H9 (cell line): ENCODE measurements at regions not wholly inside any gene's neighbourhood (a gene's known extent, or its start where the extent isn't known, plus 50 kb on each side); places are given as distances from the start of the nearest gene placed in this dataset.

Experiments
- DNase-seq: peaks from one replicate; pipeline ENCODE4 v3.0.0-alpha.2; 2017
- H2AFZ ChIP-seq: one replicate; pipeline ENCODE4 v1.6.1; 2013; ENCODE audit warnings: mild to moderate bottlenecking, low read length, control low read depth, moderate library complexity
- H2AK5ac ChIP-seq: 2 replicates; pipeline ENCODE4 v1.6.1; 2013; ENCODE audit warnings: low read length, control low read depth, mixed read lengths; ENCODE audit not compliant: insufficient read length
- H2BK120ac ChIP-seq: one replicate; pipeline ENCODE4 v1.6.1; 2013; ENCODE audit warnings: low read depth, mild to moderate bottlenecking, low read length, control low read depth, inconsistent platforms; ENCODE audit not compliant: poor library complexity, severe bottlenecking
- H2BK12ac ChIP-seq: 2 replicates; pipeline ENCODE4 v1.6.1; 2013; ENCODE audit warnings: low read length, control low read depth, mixed read lengths, low read depth; ENCODE audit not compliant: insufficient read length
- H2BK15ac ChIP-seq: 2 replicates; pipeline ENCODE4 v1.6.1; 2013; ENCODE audit warnings: low read depth, low read length, control low read depth
- H2BK20ac ChIP-seq: one replicate; pipeline ENCODE4 v1.6.1; 2013; ENCODE audit warnings: low read depth, mild to moderate bottlenecking, low read length, control low read depth, inconsistent platforms; ENCODE audit not compliant: poor library complexity, severe bottlenecking
- H2BK5ac ChIP-seq: 2 replicates; pipeline ENCODE4 v1.6.1; 2013; ENCODE audit warnings: low read length, control low read depth, mixed read lengths; ENCODE audit not compliant: insufficient read length
- H3K14ac ChIP-seq: 2 replicates; pipeline ENCODE4 v1.6.1; 2013; ENCODE audit warnings: low read length, control low read depth; ENCODE audit not compliant: insufficient read depth
- H3K18ac ChIP-seq: 2 replicates; pipeline ENCODE4 v1.6.1; 2013; ENCODE audit warnings: low read depth, mild to moderate bottlenecking, mixed read lengths, low read length, control low read depth; ENCODE audit not compliant: insufficient read length
- H3K23ac ChIP-seq: 2 replicates; pipeline ENCODE4 v1.6.1; 2013; ENCODE audit warnings: low read length, control low read depth, mixed read lengths, low read depth; ENCODE audit not compliant: insufficient read length
- H3K23me2 ChIP-seq: 2 replicates; pipeline ENCODE4 v1.6.1; 2013; ENCODE audit warnings: low read depth, mild to moderate bottlenecking, mixed read lengths, low read length, control low read depth; ENCODE audit not compliant: insufficient read length, poor library complexity, severe bottlenecking
- H3K27ac ChIP-seq: 2 replicates; pipeline ENCODE4 v1.5.1; 2013; ENCODE audit warnings: low read length, control low read depth, mixed read lengths, low read depth; ENCODE audit not compliant: insufficient read length
- H3K27me3 ChIP-seq: 2 replicates; pipeline ENCODE4 v1.6.1; 2013; ENCODE audit warnings: low read length, control low read depth, inconsistent platforms; ENCODE audit not compliant: insufficient read depth
- H3K4ac ChIP-seq: 2 replicates; pipeline ENCODE4 v1.6.1; 2013; ENCODE audit warnings: low read depth, mild to moderate bottlenecking, control low read depth, inconsistent platforms, low read length, moderate library complexity
- H3K4me1 ChIP-seq: 2 replicates; pipeline ENCODE4 v1.6.1; 2013; ENCODE audit warnings: low read length, control low read depth, inconsistent platforms; ENCODE audit not compliant: insufficient read depth
- H3K4me2 ChIP-seq: 2 replicates; pipeline ENCODE4 v1.6.1; 2013; ENCODE audit warnings: low read length, control low read depth, mixed read lengths; ENCODE audit not compliant: insufficient read length, insufficient read depth
- H3K56ac ChIP-seq: 2 replicates; pipeline ENCODE4 v1.6.1; 2013; ENCODE audit warnings: low read depth, mild to moderate bottlenecking, mixed read lengths, low read length, control low read depth; ENCODE audit not compliant: insufficient read length
- H3K79me1 ChIP-seq: 2 replicates; pipeline ENCODE4 v1.6.1; 2013; ENCODE audit warnings: low read depth, mild to moderate bottlenecking, moderate library complexity, low read length, control low read depth, inconsistent platforms; ENCODE audit not compliant: insufficient read depth, poor library complexity, severe bottlenecking
- H3K79me2 ChIP-seq: 2 replicates; pipeline ENCODE4 v1.6.1; 2013; ENCODE audit warnings: low read length, control low read depth, inconsistent platforms; ENCODE audit not compliant: insufficient read depth
- H3K9ac ChIP-seq: 2 replicates; pipeline ENCODE4 v1.6.1; 2013; ENCODE audit warnings: low read length, control low read depth, mixed read lengths; ENCODE audit not compliant: insufficient read length; ENCODE audit errors: extremely low read depth
- H3K9me3 ChIP-seq: one replicate; pipeline ENCODE4 v1.6.1; 2013; ENCODE audit warnings: low read depth, low read length, inconsistent platforms; ENCODE audit not compliant: control insufficient read depth
- H3T11ph ChIP-seq: one replicate; pipeline ENCODE4 v1.6.1; 2013; ENCODE audit warnings: mild to moderate bottlenecking, low read length, control low read depth, inconsistent platforms
- H4K20me1 ChIP-seq: one replicate; pipeline ENCODE4 v1.6.1; 2013; ENCODE audit not compliant: control insufficient read depth, insufficient read length, insufficient read depth
- H4K5ac ChIP-seq: 2 replicates; pipeline ENCODE4 v1.6.1; 2013; ENCODE audit warnings: low read depth, mild to moderate bottlenecking, mixed read lengths, low read length, control low read depth; ENCODE audit not compliant: insufficient read length
- H4K8ac ChIP-seq: replicated peaks from 2 replicates; pipeline ENCODE4 v1.6.1; 2013; ENCODE audit warnings: low read length, control low read depth, mixed read lengths, low read depth; ENCODE audit not compliant: insufficient read length
- H4K91ac ChIP-seq: 2 replicates; pipeline ENCODE4 v1.6.1; 2013; ENCODE audit warnings: low read depth, mild to moderate bottlenecking, moderate library complexity, mixed read lengths, low read length, control low read depth; ENCODE audit not compliant: insufficient read length
- H3K27ac Mint-ChIP-seq, 3 experiments: 2 replicates in 2 of 3; 3 replicates in 1 of 3; pipeline ENCODE4 v1.8.0; 2020 to 2021; ENCODE audit warnings: mixed read lengths in 3 of 3, mild to moderate bottlenecking in 1 of 3, moderate library complexity in 1 of 3
- H3K27me3 Mint-ChIP-seq: 2 replicates; pipeline ENCODE4 v1.8.0; 2021; ENCODE audit warnings: low read depth, mild to moderate bottlenecking, moderate library complexity, mixed read lengths
- H3K36me3 Mint-ChIP-seq, 3 experiments: 2 replicates in 2 of 3; 3 replicates in 1 of 3; pipeline ENCODE4 v1.8.0; 2020 to 2021; ENCODE audit warnings: low read depth in 3 of 3, mixed read lengths in 3 of 3; ENCODE audit not compliant: insufficient read depth in 1 of 3
- H3K4me1 Mint-ChIP-seq, 2 experiments: 2 replicates each; pipeline ENCODE4 v1.8.0; 2020; ENCODE audit warnings: mixed read lengths in 2 of 2
- H3K4me3 Mint-ChIP-seq, 2 experiments: 2 replicates in 1 of 2; 3 replicates in 1 of 2; pipeline ENCODE4 v1.8.0; 2020 to 2021; ENCODE audit warnings: mild to moderate bottlenecking in 2 of 2, mixed read lengths in 2 of 2, moderate library complexity in 1 of 2
- H3K9me3 Mint-ChIP-seq, 2 experiments: 2 replicates in 1 of 2; 3 replicates in 1 of 2; pipeline ENCODE4 v1.8.0; 2020; ENCODE audit warnings: mild to moderate bottlenecking in 2 of 2, mixed read lengths in 2 of 2, moderate library complexity in 1 of 2
- WGBS: extraction: QIAGEN DNeasy Blood & Tissue Kit; methylation state at CpG from one replicate; pipeline ENCODE4 v1.1.7; 2013; ENCODE audit warnings: missing lambda C conversion rate, low lambda C conversion rate, mixed read lengths; ENCODE audit not compliant: insufficient read length; ENCODE audit errors: extremely low coverage; 5-methylcytosine and 5-hydroxymethylcytosine counted together
- TF ChIP-seq, protein P1 (sequence below): fragments of 200-600 bp; sonication (generic); conservative IDR thresholded peaks from 3 replicates; pipeline ENCODE4 v1.8.0; 2021; ENCODE audit warnings: antibody characterized with exemption, mild to moderate bottlenecking

DNA sequence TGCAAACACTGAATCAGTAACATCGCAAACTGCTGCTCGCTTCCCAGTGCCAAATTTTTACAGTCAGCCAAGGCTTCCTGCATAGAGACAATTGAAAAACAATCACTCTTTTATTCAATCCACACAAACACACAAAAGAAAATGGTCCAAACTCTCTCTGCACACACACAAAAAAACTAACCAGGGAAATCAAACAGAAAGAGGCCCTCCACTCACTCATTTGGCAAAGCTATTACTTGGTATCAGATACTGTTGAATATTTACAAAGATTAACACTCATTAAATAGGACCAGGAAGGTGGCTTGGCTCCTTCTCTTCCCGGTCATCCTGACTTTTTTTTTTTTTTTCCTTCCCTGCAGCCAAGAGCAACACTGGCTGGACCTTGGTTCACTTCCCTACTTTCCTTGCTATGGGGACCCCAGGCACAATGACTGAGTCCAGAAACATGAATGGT lies 62.4 kb upstream of the SPATA12 start:
- no peak for DNase-seq
- H3T11ph ChIP-seq = no peak overlapping the region
- no peak overlapping the region for H2BK5ac ChIP-seq
- no peak overlapping the region for H3K4ac ChIP-seq
- no peak overlapping the region for H3K27ac ChIP-seq
- H3K9ac ChIP-seq = no peak overlapping the region
- H3K23ac ChIP-seq = no peak overlapping the region
- no peak overlapping the region for H4K5ac ChIP-seq
- no peak overlapping the region for H4K8ac ChIP-seq
- H2AFZ ChIP-seq = no peak overlapping the region
- H3K23me2 ChIP-seq = no peaks in the 10 kb centered on the region
- no CpG with 5 or more reads among the region's 3 CpGs for WGBS
- H2BK12ac ChIP-seq = no peak overlapping the region
- H3K14ac ChIP-seq = no peak overlapping the region
- H3K27me3 Mint-ChIP-seq = no peaks in the 10 kb centered on the region
- no peaks in the 10 kb centered on the region for H3K4me1 ChIP-seq
- no peaks in the 10 kb centered on the region for H3K79me2 ChIP-seq
- no peaks in the 10 kb centered on the region for H3K9me3 ChIP-seq
- no peaks in the 10 kb centered on the region for H4K20me1 ChIP-seq
- H3K18ac ChIP-seq = no peak overlapping the region
- no peak overlapping the region for H4K91ac ChIP-seq
- peaks cover 0 to 1% (median 0%) of the 10 kb centered on the region in 3 experiments; a peak in 2 of 7 replicates for H3K36me3 Mint-ChIP-seq
- TF ChIP-seq, protein P1, sequence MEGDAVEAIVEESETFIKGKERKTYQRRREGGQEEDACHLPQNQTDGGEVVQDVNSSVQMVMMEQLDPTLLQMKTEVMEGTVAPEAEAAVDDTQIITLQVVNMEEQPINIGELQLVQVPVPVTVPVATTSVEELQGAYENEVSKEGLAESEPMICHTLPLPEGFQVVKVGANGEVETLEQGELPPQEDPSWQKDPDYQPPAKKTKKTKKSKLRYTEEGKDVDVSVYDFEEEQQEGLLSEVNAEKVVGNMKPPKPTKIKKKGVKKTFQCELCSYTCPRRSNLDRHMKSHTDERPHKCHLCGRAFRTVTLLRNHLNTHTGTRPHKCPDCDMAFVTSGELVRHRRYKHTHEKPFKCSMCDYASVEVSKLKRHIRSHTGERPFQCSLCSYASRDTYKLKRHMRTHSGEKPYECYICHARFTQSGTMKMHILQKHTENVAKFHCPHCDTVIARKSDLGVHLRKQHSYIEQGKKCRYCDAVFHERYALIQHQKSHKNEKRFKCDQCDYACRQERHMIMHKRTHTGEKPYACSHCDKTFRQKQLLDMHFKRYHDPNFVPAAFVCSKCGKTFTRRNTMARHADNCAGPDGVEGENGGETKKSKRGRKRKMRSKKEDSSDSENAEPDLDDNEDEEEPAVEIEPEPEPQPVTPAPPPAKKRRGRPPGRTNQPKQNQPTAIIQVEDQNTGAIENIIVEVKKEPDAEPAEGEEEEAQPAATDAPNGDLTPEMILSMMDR = no peak
- H3K79me1 ChIP-seq = no peaks in the 10 kb centered on the region
- peaks cover 6 to 9% of the 10 kb centered on the region in 2 experiments for H3K4me1 Mint-ChIP-seq
- H2BK20ac ChIP-seq = no peak overlapping the region
- no peaks in the 10 kb centered on the region; a peak in 1 of 5 replicates for H3K9me3 Mint-ChIP-seq
- H3K4me2 ChIP-seq = no peak overlapping the region
- H2BK15ac ChIP-seq = no peak overlapping the region
- no peak overlapping the region for H3K56ac ChIP-seq
- H3K4me3 Mint-ChIP-seq = no peak overlapping the region
- H2AK5ac ChIP-seq = no peak overlapping the region
- H2BK120ac ChIP-seq = no peak overlapping the region
- H3K27me3 ChIP-seq = no peaks in the 10 kb centered on the region
- peak overlapping the region in 2 of 3 experiments; percentile 3 to 7; a peak in 2 of 7 replicates for H3K27ac Mint-ChIP-seq
